ENCODE measurements at regions not wholly inside any gene's neighbourhood (a gene's known extent, or its start where the extent isn't known, plus 50 kb on each side); places are given as distances from the start of the nearest gene placed in this dataset.

DNA sequence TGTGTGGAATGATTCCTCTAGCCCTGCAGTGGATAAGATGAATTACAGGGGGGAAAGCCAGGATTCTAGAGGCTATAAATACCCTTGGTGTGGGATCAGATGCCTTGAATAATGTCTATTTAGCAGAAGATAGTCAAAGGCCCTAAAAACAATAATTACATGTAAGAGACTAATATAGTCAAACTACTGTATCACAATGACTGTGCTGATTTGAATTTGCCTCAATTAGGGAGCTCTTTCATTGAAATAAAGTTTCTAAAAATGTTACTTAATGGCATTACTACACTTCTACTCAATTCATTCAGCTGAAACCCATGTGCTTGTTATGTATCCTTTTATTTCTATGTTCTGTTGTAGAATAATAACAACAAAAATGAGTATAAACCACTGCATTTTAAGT, 915.6 kb downstream of the TUSC7 start:
- TF ChIP-seq CTCF (IDR thresholded peaks at IDR 0.05) (no peak), POLR2A (IDR thresholded peaks at IDR 0.05) (no peak)

All from adrenal gland (tissue), 5 donors.